Lung microvascular endothelial cell (primary cell): ENCODE measurements at regions not wholly inside any gene's neighbourhood (a gene's known extent, or its start where the extent isn't known, plus 50 kb on each side); places are given as distances from the start of the nearest gene placed in this dataset.

Source experiments
- DNase-seq, 2 donors: peaks; one replicate each; pipeline versions ENCODE4 v3.0.0 to v3.0.0-alpha.2; 2010; ENCODE audit warnings: low read depth in 2 of 2

DNA sequence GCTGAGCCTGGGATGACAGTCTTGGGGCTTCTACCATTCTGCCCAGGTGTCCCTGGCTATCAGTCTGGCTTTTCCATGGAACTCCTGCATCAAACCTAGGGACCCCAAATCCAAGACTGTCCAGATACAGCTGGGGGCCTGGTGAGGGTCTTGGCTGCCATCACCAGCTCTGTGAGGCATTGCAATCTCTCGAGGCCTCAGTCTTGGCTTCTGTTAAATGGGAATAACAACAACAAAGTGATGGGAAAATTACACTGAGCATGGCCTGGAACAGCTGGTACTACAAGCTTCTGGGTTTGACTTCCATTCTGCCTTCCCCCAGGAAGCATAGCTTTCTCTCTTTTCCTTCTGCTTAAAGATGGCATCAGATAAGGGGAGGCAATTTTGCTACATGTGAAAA, 50.0 kb upstream of the LCTL start:
- DNase-seq, result no peak

DNA sequence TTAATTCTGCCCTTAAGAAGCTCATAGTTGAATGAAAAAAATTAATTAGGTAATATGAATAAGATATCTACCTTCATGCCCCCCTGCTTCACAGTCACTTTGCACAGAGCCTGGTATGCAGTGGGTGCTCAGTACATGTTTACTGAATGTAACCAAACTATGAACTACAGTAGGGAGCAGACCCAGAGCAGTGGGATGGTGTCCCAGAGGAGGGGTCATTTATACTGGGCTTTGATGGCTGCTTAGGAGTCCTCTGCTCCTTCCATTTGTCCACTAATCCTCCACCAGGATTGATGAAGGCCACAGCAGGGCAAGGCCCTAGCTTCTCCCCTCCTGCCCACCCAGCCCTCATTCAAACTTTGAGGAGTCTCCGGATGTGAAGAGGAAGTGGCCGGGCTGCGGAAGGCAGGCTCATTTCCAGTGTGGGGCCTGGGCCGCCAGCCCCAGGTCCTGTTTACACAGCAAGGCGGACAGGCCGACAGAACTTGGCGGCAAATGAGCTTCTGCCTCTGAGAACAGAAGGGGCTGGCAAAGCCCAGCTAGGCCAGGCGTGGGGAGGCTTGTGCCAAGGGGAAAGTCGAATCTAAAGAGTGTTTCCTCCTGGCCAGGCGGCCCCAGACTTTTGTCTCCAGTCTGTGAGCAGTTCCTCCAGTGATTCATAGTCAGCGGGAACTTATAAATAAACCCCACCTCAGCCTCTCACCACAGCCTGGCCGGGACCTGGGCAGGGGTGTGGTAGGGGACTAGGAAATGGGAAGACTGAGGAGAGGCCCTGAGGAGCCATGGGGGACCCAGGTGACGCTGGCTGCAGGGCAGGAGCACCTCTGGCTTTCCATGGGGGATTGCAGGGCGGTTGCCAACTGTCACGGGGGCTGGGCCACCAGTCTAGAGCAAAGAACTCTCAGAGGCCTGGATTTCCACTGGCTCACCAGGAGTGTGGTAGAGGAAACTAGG, 51.6 kb upstream of the LCTL start:
- peak; percentile 78 to 96 for DNase-seq

DNA sequence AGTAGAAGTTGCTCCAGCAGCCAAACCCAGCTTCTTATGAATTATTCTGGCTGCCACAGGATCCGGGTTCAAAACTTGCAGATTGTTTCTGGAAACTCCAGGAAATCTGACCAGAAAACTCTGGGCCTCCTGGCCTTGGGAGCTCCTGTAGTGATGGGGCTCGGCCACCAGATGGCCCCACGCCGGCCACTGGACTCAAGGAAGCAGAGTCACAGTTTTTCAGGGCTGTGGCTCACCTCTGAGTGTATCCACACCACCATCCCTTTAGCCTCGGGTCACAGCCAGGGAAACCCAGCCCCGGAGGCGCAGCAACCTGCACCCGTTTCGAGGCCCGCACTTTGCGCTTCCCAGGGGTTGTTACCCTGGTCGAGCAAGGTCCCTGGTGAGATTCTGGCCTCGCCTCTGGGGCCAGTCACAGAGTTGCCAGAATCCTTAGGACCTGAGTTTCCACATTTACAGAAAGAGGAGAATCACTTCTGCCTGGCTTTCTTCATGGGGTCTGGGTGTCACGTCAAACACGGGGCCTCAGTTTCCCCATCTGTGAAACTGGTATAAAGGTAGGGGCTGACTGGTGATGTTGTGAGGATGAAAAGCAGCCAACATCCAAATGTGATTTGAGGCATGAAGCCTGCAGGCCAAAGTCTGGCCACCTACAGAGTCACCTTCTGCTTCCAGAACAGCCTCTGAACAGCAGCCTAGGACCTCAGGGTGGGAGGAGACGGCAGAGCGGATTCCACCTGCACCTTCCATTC, 53.5 kb upstream of the LCTL start:
- peak; percentile 78 to 80 for DNase-seq

DNA sequence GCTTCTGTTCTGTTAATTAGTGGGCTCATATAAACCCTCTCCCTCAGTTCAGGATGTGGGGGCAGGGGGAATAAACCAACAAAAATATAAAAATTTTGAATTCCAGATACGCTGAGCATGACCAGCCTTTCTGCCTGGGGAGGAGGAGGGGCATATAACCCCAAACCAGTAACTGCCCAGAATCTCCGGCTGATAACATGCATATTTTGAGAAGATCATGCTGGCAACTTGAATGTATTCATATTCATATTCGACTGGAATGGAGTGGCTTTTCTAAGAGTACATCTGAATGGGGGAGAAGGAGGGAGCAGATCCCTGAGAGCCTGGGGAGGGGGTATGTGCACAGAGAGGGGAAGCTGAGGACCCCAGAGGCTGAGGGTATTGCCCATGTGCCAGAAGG, 54.5 kb upstream of the LCTL start:
- DNase-seq, result no peak

DNA sequence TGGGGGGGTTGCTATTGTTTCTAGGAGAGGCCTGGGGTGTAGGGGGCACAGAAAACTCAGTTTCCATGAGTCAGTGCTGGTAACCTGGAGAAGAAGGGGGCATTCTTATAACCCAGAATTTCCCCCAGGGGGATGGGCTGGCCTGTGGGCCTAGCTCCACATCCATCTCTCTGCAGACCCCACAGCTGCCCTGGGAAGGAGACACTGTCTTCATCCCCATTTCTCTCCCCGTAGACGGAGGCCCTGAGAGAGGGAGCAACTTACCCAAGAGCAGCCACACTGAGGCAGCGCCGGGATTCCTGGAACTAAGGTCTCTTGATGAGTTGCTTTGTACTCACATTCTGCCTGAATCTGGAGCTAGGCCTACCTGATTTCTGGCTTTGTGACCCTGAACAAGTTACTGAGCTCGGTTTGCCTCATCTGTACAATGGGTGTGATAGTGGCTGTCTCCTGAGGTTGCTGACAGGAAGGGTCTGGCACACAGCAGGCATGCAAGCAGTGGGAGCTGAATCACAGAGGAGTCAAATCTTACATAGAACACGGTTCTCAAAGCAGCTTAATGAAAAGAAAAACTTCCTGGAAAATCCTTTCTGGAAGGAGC, 55.0 kb upstream of the LCTL start:
- DNase-seq, result no peak

DNA sequence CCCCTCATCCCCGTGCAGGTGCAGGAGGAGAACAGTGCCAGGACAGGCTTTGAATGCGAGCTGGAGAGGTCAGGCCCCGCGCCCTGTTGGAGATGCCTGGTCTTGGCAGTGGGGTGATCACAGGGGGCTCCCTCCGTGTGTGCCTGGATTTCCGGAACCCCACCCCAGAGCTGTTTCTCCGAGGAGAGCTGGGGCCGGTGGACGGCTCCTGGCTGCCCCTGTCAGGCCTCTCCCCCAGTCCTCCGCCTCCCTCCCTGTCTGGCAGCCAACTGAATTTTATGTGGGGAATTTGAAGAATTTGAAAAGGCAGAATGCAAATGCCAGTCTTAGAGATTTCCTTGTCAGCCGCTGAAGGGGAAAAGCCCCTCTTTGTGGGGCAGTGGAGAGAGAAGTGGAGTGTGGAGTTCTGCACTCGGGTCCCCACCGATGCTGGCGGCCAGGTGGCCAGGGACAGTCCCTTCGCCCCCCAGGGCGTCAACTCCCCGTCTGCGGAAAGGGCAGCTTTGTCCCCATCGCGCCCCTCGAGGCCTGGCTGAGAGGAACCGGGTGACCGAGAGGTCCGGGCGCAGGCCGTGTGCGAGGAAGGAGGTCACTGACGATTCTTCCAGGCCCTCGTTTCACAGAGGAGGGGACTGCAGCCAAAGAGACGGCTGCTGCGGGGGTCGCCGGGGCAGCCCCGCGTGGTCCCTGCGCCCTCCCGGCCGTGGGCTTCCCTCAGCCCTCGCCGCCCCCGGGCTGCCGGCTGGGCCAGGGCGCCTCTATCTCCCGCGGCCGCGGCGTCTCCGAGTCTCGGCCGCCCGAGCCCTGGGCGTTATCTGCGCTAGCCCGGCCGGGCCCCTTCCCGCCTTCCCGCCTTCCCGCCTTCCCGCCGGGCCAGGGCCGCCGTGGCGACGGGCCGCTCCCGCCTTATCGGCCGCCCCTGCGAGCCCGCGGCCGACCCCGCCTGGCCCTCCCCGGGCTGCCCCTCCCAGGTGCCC, 56.0 kb upstream of the LCTL start:
- no peak for DNase-seq

DNA sequence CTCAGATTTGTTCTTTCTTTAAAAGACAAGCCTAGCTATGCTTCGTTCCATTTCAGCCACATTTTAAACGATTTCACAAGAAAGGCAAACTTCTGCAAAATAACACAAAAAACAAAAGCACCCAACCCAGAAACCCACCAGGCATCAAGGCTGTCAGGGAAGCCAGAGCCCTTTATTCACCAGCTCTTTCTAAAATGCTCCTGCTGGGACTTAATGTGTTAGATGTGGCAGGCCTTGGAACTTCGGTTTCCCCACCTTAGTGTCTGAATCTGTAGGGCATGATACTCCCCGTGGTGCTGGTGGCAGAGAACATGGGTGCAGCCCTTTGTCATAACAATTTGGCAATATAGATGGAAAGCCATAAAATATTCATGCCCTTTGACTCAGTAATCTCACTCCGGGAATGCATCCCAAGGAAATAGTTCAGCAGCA, 56.8 kb upstream of the LCTL start:
- DNase-seq, result no peak

DNA sequence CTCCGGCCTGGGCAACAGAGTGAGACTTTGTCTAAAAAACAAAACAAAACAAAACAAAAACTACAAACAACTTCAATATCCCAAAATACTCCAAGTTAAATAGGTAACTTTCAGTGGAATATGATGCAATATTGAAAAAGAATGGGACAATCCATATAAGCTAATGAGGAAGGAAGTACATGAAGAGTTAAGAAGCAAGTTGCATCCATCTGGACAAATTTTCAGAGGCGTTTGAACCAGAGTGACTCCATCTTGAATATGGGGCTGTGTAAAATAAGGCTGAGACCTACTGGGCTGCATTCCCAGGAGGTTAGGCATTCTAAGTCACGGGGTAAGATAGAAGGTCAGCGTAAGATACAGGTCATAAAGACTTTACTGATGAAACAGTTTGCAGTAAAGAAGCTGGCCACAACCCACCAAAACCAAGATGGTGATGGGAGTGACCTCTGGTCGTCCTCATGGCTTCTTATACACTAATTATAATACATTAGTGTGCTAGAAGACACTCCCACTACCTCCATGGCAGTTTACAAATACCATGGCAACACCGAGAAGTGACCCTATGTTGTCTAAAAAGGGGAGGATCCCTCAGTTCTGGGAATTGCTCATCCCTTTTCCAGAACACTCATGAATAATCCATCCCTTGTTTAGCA, 58.1 kb upstream of the LCTL start:
- no peak for DNase-seq

DNA sequence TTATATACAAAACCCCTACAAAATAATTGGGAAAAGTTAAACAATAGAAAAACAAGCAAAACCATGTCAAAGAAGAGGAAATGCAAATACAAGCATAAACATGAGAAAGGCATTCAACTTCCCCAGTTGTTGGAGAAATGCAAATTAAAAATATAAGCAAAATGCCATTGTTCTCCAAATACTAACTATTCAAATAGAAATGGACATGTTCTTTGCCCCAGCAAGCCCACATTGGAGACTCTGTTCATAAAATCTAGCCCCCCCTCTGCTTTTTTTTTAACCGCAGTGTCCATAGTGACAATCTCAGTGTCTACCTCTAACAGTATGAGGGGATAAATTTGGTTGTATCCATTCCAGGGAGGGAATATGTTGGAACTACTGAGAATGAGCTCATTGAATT, 59.7 kb upstream of the LCTL start:
- DNase-seq, result no peak

DNA sequence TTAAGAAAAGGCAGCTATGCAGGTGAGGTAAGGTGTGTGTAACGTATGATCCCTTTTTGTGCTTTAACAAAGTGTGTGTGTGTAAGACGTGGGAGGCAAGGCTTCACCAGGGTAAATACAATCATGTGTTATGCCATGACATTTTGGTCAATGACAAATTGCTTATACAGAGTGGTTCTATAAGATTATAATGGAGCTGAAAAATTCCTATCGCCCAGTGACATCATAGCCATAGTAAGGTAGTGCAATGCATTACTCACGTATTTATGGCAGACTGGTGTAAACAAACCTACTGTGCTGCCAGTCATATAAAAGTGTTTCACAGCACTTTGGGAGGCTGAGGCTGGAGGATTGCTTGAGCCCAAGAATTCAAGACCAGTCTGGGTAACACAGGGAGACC, 60.2 kb upstream of the LCTL start:
- DNase-seq, result no peak

DNA sequence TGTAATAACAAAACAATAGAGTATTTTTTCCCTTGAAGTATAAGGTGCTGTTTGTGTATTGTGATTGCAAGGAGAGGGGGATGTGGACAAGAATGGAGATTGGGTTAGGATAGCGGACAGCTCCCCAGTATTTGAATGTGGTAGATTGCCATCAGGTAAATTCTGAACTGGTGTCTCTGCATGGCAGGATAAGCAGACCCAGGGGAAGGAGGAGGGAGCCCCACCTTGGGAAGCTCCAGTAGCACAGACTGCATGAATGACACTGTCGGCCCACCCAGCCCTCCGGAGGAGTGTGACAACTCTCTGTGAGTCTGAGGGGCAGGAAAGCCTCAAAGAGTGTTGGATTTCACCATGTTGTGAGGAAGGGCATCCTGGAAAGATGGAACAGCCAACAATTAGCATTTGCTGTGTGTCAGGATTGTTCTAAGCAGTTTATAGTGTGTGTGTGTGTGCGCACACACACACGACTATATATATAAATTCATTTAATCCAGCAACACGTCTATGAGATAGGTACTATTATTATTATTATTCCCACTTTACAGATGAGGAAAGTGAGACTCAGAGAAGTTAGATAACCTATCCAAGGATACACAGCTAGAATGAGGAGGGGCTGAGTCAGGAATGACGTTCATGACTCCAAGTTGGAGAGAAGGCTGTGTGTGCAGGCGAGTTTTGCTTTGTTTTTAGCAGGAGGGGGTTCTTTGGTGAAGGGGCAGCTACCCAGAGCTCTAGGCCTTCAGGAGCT, 63.4 kb upstream of the LCTL start:
- DNase-seq, result no peak

DNA sequence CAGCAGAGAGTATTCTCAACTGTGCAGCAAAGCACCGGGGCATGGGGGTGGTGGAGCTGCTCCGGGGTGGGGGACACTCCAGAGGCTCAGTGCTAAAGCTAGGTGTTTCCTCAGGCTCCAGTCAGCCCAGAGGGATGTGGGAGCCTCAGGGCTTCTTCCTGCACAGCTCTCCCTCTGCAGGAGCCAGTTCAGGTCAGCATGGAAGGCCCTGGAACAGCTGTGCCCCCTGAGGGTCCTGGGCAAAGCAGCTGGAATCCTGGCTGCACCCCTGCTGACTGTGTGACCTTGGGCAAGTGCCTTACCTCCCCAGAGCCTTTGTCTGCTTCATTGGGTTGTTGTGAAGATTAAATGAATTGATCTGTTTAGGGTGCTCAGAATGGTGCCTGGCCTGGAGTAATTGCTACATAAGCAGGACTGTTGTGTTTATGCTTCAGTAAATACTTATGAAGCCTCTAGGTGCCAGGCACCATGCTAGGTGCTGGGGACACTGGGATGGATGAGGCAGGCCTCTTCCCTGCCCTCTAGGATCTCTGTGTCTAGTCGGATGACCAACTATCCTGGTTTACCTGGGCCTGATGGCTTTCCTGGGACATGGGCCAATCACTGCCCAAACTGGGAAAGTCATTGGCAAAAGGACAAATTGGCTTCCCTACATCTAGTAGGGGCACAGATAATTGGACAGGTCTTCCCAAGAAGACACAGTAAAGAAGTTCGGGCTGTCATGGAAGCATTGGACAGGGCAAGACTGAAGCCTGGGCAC, 64.2 kb upstream of the LCTL start:
- no peak for DNase-seq

DNA sequence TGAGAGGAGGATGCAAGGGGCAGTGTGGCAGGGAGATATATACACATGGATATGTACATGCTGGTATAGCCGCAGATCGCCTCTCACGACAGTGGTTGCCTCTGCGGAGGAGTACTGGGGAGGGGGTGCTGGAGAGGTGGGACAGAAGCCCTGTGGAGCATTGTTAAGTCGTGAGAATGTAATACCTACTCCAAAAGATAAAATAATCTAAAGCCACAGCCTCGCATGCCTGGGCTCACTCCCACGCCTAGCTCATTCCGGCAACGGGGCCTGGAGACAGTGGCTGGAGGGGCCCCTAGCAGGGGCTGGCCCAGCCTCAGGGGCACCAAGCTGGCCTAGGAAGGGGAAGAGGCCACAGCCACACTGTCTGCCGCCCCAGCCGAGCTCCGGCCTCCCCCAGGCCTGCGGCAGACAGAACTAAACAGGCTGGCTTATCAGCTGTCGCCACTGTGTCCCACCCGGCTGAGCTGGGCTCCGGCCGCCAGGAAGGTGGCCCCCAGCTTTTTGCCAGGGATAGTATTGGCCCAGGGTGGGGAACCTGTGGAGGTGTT, 65.1 kb upstream of the LCTL start:
- no peak for DNase-seq

DNA sequence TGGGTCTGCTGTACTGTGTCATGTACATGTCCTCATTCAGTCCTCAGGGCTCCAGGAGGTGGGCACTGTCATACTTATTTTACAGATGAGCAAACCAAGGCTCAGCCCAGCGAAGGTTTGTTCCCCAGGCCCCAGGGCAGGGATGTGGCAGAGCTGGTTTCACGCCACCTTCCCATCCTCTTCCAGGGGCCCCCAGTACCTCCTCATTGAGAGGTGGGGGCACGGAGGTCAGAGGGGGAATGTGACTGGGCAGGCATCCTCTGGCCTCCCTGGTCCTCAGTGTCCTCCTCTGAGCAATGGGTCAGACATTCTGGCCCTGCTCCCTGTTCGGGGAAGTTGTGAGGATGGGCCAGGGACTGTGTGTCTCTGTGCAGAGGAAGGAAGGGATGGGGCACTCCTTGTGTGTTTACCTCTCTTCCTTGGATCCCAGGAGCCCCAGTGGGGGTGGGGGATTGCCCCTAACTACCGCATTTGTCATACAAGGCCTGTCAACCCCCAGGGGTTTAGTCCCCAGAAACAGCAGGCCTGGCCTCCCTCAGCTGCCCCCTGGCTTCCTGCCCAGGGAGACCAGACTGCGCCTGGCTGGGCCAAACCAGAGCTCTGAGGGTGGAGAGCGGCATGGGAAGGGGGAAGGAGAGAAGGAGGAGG, 65.9 kb upstream of the LCTL start:
- DNase-seq, result no peak

DNA sequence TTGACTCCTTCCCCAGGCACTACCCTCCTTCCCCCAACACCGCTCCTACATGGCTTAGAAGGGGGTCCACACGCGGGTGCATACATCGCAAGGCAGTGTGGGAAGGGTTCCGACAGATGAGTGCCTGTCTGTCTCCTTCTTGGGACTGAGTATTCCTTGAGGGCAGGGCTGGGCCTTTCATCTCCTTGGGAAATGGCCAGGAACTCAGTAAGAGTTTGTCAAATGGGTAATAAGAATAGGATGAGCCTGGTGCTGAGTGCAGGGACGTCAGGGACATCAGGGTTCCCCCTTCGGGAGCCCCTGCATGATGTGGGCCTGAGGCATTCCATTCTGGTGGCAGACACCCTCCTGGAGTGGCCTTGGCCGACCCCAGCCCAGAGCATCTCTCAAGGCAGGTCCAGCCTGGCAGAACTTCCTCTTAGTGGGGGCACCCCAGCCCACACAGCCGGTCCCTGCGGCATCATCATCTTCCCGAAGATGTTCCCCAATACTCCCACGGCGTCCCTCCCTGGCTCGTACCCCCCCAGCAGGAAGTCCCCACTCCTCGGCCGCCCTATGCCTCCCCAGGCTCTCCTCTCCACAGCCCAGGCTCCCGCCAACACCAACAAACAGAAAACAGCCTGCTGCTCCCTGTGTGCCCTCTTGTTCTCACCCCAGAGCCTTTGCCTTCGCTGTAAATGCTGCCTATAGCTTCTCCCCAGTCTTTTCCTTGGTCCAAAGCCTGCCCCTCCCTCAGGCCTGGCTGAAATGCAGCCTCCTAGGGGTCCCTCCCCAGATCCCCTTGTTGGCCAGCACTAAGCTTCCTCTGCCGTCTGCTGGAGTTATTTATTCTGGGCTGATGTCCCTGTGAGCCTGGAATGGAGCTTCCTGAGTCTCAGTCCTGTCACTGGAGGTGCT, 67.5 kb upstream of the LCTL start:
- DNase-seq, result no peak

DNA sequence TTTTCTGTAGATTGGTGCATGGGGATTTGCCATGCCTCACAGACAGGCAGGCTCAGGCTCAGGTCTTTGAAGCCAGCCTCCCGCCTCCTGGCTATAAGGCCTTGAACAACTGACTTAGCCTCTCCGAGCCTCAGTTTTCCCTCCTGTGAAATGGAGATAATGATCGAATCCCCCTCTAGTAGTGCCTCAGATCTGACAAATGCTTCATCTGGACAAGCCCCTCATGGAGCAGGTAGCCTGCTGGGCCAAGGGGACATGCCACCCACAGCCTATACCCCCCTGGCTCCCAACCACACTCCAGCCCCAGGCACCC, 68.1 kb upstream of the LCTL start:
- no peak for DNase-seq

DNA sequence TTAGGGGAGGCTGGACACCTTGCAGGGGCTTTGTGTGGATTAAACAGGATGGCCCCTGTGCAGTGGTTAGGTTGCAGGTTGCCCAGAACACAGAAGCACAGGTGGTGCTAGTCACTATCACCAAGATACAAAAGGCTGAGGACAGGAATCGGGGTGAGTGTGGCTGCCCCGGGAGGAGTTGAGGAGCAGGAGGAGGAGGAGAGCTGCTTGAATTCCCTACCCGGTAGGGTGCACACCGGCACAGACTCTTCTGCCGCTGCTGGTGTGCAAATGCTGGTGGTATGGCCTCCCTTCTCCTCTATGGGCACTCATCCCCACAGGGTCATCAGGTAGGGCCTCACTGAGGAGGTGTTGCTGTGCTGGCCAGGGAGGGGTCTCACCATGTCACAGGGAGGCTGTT, 67.5 kb upstream of the SMAD6 start:
- no peak for DNase-seq

DNA sequence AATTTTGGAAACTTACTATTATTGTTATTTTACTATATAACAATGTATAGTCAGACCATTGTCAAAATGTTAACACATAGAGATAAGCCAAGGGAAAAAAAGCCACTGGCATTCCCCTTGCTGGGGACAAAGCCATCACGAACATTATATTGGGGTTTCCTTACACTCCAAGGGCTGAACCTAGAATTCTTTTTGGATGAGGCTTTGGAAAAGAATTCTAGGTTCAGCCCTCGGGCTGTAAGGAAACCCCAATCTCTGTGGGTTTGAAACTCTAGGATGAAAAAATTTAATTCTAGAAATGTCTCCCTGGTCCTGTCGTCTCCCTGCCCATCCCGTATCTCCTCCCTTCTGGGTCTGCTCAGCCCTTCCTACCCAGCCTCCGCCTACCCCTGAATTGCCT, 67.0 kb upstream of the SMAD6 start:
- no peak for DNase-seq
